ENCODE measurements at regions not wholly inside any gene's neighbourhood (a gene's known extent, or its start where the extent isn't known, plus 50 kb on each side); places are given as distances from the start of the nearest gene placed in this dataset.
A peak's percentile ranks its signal among the peaks of the same experiment; 100 is the strongest.
"Not testable (repeated sequence)": the region's sequence is repeated elsewhere in the genome, so short reads cannot be mapped to it uniquely, and the experiment has no call there.

DNA sequence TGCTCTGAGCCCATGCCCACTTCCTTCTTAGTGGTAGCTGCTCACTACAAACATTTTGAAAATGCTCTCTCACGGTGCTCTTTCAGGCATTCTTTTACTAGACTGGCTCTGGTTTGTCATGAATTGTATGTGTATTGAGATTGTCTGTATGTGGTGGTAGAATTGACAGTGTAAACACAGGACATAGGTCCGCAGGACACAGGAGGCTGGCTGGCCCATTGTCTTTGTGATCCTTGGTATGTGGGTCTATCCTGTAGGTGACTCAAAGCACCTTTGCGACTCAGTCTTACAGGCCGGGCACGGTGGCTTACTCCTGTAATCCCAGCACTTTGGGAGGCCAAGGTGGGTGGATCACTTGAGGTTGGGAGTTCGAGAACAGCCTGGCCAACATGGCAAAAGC lies 250.9 kb downstream of the C12orf75 start:
- no peaks in the 10 kb centered on the region for H3K4me1 Mint-ChIP-seq
- H3K9me3 Mint-ChIP-seq = no peaks in the 10 kb centered on the region
- no peak overlapping the region for H3K27ac Mint-ChIP-seq
- ATAC-seq (replicated peaks) = no peak
- peaks cover 11% of the 10 kb centered on the region for H3K27me3 Mint-ChIP-seq
- H3K4me3 Mint-ChIP-seq = no peak overlapping the region
- H3K36me3 Mint-ChIP-seq (ENCODE audit: low read depth) = no peaks in the 10 kb centered on the region

GRCh38 chr12:105585107-105585506 lies 254.6 kb downstream of the C12orf75 start:
- peaks cover 11% of the 10 kb centered on the region for H3K27me3 Mint-ChIP-seq
- H3K36me3 Mint-ChIP-seq (ENCODE audit: low read depth) = no peaks in the 10 kb centered on the region
- ATAC-seq (replicated peaks) = no peak

DNA sequence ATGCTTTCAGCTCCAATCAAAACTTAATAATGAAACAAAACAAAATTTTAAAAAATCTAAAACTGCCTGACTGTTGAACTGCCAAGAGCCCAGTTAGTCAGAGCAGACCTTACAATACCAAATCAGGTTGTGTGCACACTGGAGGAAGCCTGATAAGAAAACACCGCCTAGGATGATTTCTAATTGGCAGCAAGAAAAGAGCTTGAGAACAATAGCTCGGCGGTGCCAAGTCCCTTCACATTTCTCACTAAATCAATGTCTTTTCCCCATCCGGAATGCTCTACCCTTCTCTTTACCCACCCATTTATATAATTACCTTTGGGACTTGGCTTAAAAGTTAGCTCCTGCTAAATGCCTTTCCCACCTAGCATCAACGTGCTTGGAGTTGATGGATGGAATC lies 256.7 kb downstream of the C12orf75 start:
- Mint-ChIP-seq H3K4me3 (no peak overlapping the region), H3K27ac (no peak overlapping the region), H3K4me1 (no peaks in the 10 kb centered on the region), H3K36me3 (ENCODE audit: low read depth) (no peaks in the 10 kb centered on the region), H3K27me3 (peaks cover 11% of the 10 kb centered on the region), H3K9me3 (no peaks in the 10 kb centered on the region)
- ATAC-seq (replicated peaks) = no peak

More at GRCh38 chr12:105585107-105585506, 254.6 kb downstream of the C12orf75 start:
- H3K9me3 Mint-ChIP-seq = no peaks in the 10 kb centered on the region
- H3K4me1 Mint-ChIP-seq = no peaks in the 10 kb centered on the region
- no peak overlapping the region for H3K4me3 Mint-ChIP-seq
- H3K27ac Mint-ChIP-seq = no peak overlapping the region

DNA sequence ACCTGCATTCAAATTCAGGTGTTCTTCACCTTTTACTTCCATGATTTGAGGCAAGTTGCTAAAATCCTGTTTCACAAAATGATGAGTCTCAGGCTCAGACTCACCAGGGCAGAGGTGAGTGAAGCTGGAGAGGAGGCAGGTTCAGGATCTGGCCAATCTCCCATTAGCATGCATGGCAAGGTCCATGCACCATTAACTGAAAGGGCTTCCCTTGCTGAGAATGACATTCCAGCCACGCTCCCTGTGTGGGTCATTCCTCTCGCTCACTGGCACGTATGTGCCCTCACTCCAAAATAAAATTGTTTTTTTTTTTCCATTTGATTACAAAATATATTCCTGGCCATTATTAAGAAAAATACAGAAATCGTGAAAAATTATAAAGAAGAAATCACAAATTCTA lies 257.6 kb downstream of the C12orf75 start:
- Mint-ChIP-seq H3K36me3 (ENCODE audit: low read depth) (no peaks in the 10 kb centered on the region), H3K27me3 (peaks cover 14% of the 10 kb centered on the region), H3K4me3 (no peak overlapping the region), H3K27ac (no peak overlapping the region), H3K9me3 (no peaks in the 10 kb centered on the region), H3K4me1 (no peaks in the 10 kb centered on the region)
- no peak for ATAC-seq (replicated peaks)

- Mint-ChIP-seq H3K4me3 (no peak overlapping the region), H3K9me3 (no peaks in the 10 kb centered on the region), H3K4me1 (no peaks in the 10 kb centered on the region), H3K27me3 (peaks cover 20% of the 10 kb centered on the region), H3K27ac (no peak overlapping the region), H3K36me3 (ENCODE audit: low read depth) (no peaks in the 10 kb centered on the region)
- no peak for ATAC-seq (replicated peaks)
These were observed 260.1 kb downstream of the C12orf75 start for GRCh38 chr12:105590571-105590970.

DNA sequence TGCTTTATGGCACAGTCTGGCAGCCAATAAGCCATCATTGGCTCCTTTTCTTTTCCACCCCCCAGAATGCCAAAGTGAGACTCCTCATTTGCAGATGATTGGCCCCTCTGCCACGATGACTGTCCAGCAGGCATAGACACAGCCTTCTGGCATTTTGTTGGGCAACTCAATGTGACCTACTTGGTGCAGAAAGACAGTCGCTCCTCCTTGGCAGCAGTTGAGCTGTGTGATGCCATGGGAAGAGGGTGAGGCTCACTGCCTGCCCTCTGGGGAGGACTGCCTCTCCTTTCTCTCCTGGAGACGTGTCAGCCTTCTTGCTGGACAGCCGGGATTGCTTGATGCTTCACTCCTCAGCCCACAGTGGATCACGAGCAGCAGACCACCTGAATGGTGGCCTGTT lies 264.9 kb downstream of the C12orf75 start:
- ATAC-seq (replicated peaks) = no peak
- no peaks in the 10 kb centered on the region for H3K4me1 Mint-ChIP-seq
- no peak overlapping the region for H3K4me3 Mint-ChIP-seq
- H3K27ac Mint-ChIP-seq = no peak overlapping the region
- H3K27me3 Mint-ChIP-seq = peaks cover 13% of the 10 kb centered on the region
- no peaks in the 10 kb centered on the region for H3K9me3 Mint-ChIP-seq
- no peaks in the 10 kb centered on the region for H3K36me3 Mint-ChIP-seq (ENCODE audit: low read depth)

GRCh38 chr12:105596731-105597130 lies 266.2 kb downstream of the C12orf75 start:
- ATAC-seq (replicated peaks) = no peak
- no peaks in the 10 kb centered on the region for H3K9me3 Mint-ChIP-seq
- no peaks in the 10 kb centered on the region for H3K36me3 Mint-ChIP-seq (ENCODE audit: low read depth)
- H3K4me3 Mint-ChIP-seq = no peak overlapping the region
- H3K27me3 Mint-ChIP-seq = peaks cover 15% of the 10 kb centered on the region
- no peaks in the 10 kb centered on the region for H3K4me1 Mint-ChIP-seq
- no peak overlapping the region for H3K27ac Mint-ChIP-seq

- H3K27ac Mint-ChIP-seq = no peak overlapping the region
- no peaks in the 10 kb centered on the region for H3K36me3 Mint-ChIP-seq (ENCODE audit: low read depth)
- peaks cover under 1% of the 10 kb centered on the region for H3K9me3 Mint-ChIP-seq
- no peak overlapping the region for H3K4me3 Mint-ChIP-seq
- no peak for ATAC-seq (replicated peaks)
- H3K27me3 Mint-ChIP-seq = peaks cover 18% of the 10 kb centered on the region
- no peaks in the 10 kb centered on the region for H3K4me1 Mint-ChIP-seq
These were observed 267.5 kb downstream of the C12orf75 start for GRCh38 chr12:105598031-105598430.

GRCh38 chr12:105600911-105601545 lies 270.5 kb downstream of the C12orf75 start:
- ATAC-seq (replicated peaks) = no peak
- Mint-ChIP-seq H3K9me3 (peaks cover 3% of the 10 kb centered on the region), H3K27ac (no peak overlapping the region), H3K4me3 (no peak overlapping the region), H3K4me1 (no peaks in the 10 kb centered on the region), H3K27me3 (peaks cover 14% of the 10 kb centered on the region), H3K36me3 (ENCODE audit: low read depth) (no peaks in the 10 kb centered on the region)

DNA sequence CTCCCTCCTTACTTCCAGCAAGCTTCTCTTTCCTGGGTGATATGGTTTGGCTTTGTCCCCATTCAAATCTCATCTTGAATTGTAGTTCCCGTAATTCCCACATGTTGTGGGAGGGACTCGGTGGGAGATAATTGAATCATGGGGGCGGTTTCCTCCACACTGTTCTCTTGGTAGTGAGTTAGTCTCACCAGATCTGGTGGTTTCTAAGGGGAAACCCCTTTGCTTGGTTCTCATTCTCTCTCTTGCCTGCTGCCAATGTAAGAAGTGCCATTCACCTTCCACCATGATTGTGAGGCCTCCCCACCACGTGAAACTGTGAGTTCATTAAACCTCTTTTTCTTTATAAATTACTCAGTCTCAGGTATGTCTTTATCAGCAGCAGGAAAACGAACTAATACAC lies 271.8 kb downstream of the C12orf75 start:
- not testable (repeated sequence) for H3K4me3 Mint-ChIP-seq; H3K36me3 Mint-ChIP-seq (ENCODE audit: low read depth); H3K4me1 Mint-ChIP-seq; H3K27ac Mint-ChIP-seq; H3K9me3 Mint-ChIP-seq
- H3K27me3 Mint-ChIP-seq = peaks cover 14% of the 10 kb centered on the region
- ATAC-seq (replicated peaks) = peak; percentile 67

GRCh38 chr12:105604281-105604680 lies 273.8 kb downstream of the C12orf75 start:
- H3K27ac Mint-ChIP-seq; H3K9me3 Mint-ChIP-seq; H3K4me3 Mint-ChIP-seq; H3K4me1 Mint-ChIP-seq; ATAC-seq (replicated peaks); H3K36me3 Mint-ChIP-seq (ENCODE audit: low read depth): not testable (repeated sequence)
- peaks cover 14% of the 10 kb centered on the region for H3K27me3 Mint-ChIP-seq

DNA sequence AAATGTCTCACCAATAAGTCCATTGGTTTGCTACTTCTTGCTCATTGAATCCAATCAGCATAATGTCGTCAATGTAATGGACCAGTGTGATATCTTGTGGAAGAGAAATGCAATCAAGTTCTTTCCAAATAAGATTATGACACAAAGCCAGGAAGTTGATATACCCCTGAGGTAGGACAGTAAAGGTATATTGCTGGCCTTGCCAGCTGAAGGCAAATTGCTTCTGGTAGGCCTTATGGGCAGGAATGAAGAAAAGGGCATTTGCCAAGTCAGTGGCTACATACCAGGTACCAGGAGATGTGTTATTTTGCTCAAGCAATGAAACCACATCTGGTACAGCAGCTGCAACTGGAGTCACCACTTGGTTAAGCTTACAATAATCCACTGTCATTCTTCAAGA lies 276.1 kb downstream of the C12orf75 start:
- peaks cover 11% of the 10 kb centered on the region for H3K27me3 Mint-ChIP-seq
- H3K4me3 Mint-ChIP-seq, H3K9me3 Mint-ChIP-seq: not testable (repeated sequence)

DNA sequence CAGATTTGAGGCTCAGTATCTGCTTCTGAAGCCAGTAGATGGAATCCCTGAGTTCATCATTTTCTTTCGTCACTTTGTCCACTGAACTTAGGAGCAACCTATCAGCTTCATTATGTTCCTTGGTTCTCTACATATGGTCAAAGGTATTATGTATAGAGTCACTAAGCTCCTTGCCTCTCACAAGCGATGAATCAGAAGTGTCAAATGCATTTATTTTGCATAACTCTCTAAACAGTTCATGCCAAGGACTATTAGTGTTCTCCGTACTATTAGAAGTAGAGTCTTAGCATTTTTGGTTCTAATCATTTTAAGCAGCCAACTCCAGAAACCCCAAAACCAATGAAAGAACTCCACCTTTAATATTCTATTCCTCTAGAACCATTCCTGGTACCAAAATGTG lies 278.5 kb downstream of the C12orf75 start:
- not testable (repeated sequence) for H3K36me3 Mint-ChIP-seq (ENCODE audit: low read depth)

More for the DNA sequence above, 276.1 kb downstream of the C12orf75 start:
- H3K4me1 Mint-ChIP-seq; ATAC-seq (replicated peaks); H3K27ac Mint-ChIP-seq; H3K36me3 Mint-ChIP-seq (ENCODE audit: low read depth): not testable (repeated sequence)

GRCh38 chr12:105610459-105610858 lies 280.0 kb downstream of the C12orf75 start:
- no peaks in the 10 kb centered on the region for H3K9me3 Mint-ChIP-seq
- no peaks in the 10 kb centered on the region for H3K36me3 Mint-ChIP-seq (ENCODE audit: low read depth)
- no peak overlapping the region for H3K4me3 Mint-ChIP-seq
- no peak overlapping the region for H3K27ac Mint-ChIP-seq
- no peaks in the 10 kb centered on the region for H3K4me1 Mint-ChIP-seq
- peaks cover 4% of the 10 kb centered on the region for H3K27me3 Mint-ChIP-seq
- ATAC-seq (replicated peaks) = no peak

More for the DNA sequence above, 278.5 kb downstream of the C12orf75 start:
- H3K27me3 Mint-ChIP-seq; H3K4me3 Mint-ChIP-seq; H3K4me1 Mint-ChIP-seq; H3K27ac Mint-ChIP-seq; H3K9me3 Mint-ChIP-seq; ATAC-seq (replicated peaks): not testable (repeated sequence)

GRCh38 chr12:105611340-105611739 lies 280.8 kb downstream of the C12orf75 start:
- H3K9me3 Mint-ChIP-seq = no peaks in the 10 kb centered on the region
- no peaks in the 10 kb centered on the region for H3K36me3 Mint-ChIP-seq (ENCODE audit: low read depth)
- no peaks in the 10 kb centered on the region for H3K4me1 Mint-ChIP-seq
- peaks cover 4% of the 10 kb centered on the region for H3K27me3 Mint-ChIP-seq
- ATAC-seq (replicated peaks) = no peak
- no peak overlapping the region for H3K4me3 Mint-ChIP-seq
- H3K27ac Mint-ChIP-seq = no peak overlapping the region

- no peak overlapping the region for H3K27ac Mint-ChIP-seq
- H3K36me3 Mint-ChIP-seq (ENCODE audit: low read depth) = no peaks in the 10 kb centered on the region
- H3K4me1 Mint-ChIP-seq = no peaks in the 10 kb centered on the region
- ATAC-seq (replicated peaks) = no peak
- peaks cover 7% of the 10 kb centered on the region for H3K27me3 Mint-ChIP-seq
- H3K9me3 Mint-ChIP-seq = no peaks in the 10 kb centered on the region
- H3K4me3 Mint-ChIP-seq = no peak overlapping the region
These were observed 282.8 kb downstream of the C12orf75 start for GRCh38 chr12:105613269-105613668.

All from activated T-helper 17 cell treated with anti-CD3 and anti-CD28 coated beads, Interleukin-2, amount 50 U/mL, for 72 hours (primary cell).